Brain microvascular endothelial cell (primary cell): ENCODE measurements at regions not wholly inside any gene's neighbourhood (a gene's known extent, or its start where the extent isn't known, plus 50 kb on each side); places are given as distances from the start of the nearest gene placed in this dataset.
A peak's percentile ranks its signal among the peaks of the same experiment; 100 is the strongest.

ENCODE experiments used
- DNase-seq: peaks from one replicate; pipeline ENCODE4 v3.0.0-alpha.2; 2020
- H3K27ac ChIP-seq: fragments of 250-450 bp; sonication (Bioruptor Pico); 2 replicates; pipeline ENCODE4 v1.5.1; 2020; ENCODE audit warnings: mild to moderate bottlenecking, moderate library complexity
- H3K27me3 ChIP-seq: fragments of 250-450 bp; sonication (Bioruptor Pico); replicated peaks from 2 replicates; pipeline ENCODE4 v1.5.1; 2020; ENCODE audit warnings: mild to moderate bottlenecking
- H3K36me3 ChIP-seq: fragments of 250-450 bp; sonication (Bioruptor Pico); replicated peaks from 2 replicates; pipeline ENCODE4 v1.5.1; 2020; ENCODE audit warnings: mild to moderate bottlenecking
- H3K4me3 ChIP-seq: 2 replicates; pipeline ENCODE4 v1.5.1; 2011; ENCODE audit warnings: low read depth, mild to moderate bottlenecking, control low read depth, low read length, moderate library complexity
- in situ Hi-C: cut with HindIII; loops from 2 replicates; pipeline ENCODE4 v1.10.0; 2017; ENCODE audit warnings: low sequenced_read_pairs, low pct_ligation_motif_present
- TF ChIP-seq, protein P1 (sequence below): IDR thresholded peaks from 2 replicates; pipeline ENCODE4 v1.5.1; 2011; ENCODE audit warnings: low read depth, mild to moderate bottlenecking, moderate library complexity, low read length, control low read depth, inconsistent platforms; ENCODE audit errors: missing control alignments

DNA sequence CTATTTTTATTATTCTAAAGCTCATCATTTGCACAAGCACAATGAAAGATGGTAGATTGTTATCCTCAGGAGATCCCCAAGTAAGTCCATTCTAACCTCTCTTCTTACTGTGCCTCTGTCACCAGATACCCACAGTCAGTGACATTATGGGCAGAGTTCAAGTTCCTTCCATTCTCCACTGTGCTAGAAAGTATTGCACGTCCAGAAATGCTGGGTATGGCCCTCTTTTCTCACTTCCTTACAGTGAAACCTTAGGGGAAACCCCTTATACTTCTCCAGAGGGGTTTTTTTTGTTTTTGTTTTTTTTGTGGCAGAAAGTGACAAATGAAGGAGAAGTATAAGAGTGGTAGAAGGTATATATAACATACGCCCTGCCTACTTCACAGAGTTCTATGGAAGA lies 102.9 kb downstream of the DIO2 start:
- Histone ChIP-seq H3K36me3 (no peaks in the 10 kb centered on the region), H3K27me3 (no peaks in the 10 kb centered on the region), H3K27ac (no peak overlapping the region), H3K4me3 (no peak overlapping the region)
- in situ Hi-C loops, result no loop called here
- TF ChIP-seq, protein P1, sequence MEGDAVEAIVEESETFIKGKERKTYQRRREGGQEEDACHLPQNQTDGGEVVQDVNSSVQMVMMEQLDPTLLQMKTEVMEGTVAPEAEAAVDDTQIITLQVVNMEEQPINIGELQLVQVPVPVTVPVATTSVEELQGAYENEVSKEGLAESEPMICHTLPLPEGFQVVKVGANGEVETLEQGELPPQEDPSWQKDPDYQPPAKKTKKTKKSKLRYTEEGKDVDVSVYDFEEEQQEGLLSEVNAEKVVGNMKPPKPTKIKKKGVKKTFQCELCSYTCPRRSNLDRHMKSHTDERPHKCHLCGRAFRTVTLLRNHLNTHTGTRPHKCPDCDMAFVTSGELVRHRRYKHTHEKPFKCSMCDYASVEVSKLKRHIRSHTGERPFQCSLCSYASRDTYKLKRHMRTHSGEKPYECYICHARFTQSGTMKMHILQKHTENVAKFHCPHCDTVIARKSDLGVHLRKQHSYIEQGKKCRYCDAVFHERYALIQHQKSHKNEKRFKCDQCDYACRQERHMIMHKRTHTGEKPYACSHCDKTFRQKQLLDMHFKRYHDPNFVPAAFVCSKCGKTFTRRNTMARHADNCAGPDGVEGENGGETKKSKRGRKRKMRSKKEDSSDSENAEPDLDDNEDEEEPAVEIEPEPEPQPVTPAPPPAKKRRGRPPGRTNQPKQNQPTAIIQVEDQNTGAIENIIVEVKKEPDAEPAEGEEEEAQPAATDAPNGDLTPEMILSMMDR, result no peak
- DNase-seq, result no peak

GRCh38 chr14:80105488-80105994 lies 105.8 kb downstream of the DIO2 start:
- TF ChIP-seq, protein P1, result no peak
- in situ Hi-C loops, result no loop called here
- Histone ChIP-seq H3K4me3 (no peak overlapping the region), H3K36me3 (no peaks in the 10 kb centered on the region), H3K27ac (no peak overlapping the region), H3K27me3 (no peaks in the 10 kb centered on the region)
- no peak for DNase-seq

GRCh38 chr14:80101835-80102234 lies 109.5 kb downstream of the DIO2 start:
- TF ChIP-seq, protein P1, result no peak
- no peak overlapping the region for H3K27ac ChIP-seq

DNA sequence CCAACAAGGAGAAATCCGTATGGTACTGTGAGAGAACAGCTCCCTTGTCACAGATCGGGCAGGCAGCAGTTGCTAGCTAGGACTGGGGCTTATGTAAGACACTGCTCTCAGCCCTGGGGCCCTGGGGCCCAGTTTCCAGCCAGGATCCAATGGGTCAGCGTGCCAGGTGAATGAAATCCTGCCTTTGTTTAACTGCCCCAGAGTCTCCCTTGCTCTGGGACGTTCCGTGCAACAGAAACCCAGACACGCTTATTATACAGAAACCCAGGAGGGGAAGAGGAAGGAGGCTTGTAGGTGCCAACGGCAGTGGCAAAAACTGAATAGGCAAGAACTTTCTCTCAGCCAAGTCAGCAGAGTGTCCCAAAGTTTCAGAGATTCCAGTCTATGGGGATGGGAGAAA lies 110.6 kb downstream of the DIO2 start:
- Histone ChIP-seq H3K27me3 (no peaks in the 10 kb centered on the region), H3K27ac (no peak overlapping the region), H3K4me3 (no peak overlapping the region), H3K36me3 (no peaks in the 10 kb centered on the region)
- TF ChIP-seq, protein P1, result no peak
- in situ Hi-C loops, result no loop called here
- no peak for DNase-seq

More at GRCh38 chr14:80101835-80102234, 109.5 kb downstream of the DIO2 start:
- DNase-seq, result no peak
- Histone ChIP-seq H3K4me3 (no peak overlapping the region), H3K36me3 (no peaks in the 10 kb centered on the region), H3K27me3 (no peaks in the 10 kb centered on the region)
- in situ Hi-C loops, result no loop called here

- TF ChIP-seq, protein P1, result no peak
- Histone ChIP-seq H3K36me3 (no peaks in the 10 kb centered on the region), H3K4me3 (no peak overlapping the region), H3K27me3 (no peaks in the 10 kb centered on the region), H3K27ac (peak overlapping the region; percentile 54)
- DNase-seq, result peak; percentile 87
- in situ Hi-C loops, result no loop called here
Observed at GRCh38 chr14:80095623-80096022, 115.7 kb downstream of the DIO2 start.

DNA sequence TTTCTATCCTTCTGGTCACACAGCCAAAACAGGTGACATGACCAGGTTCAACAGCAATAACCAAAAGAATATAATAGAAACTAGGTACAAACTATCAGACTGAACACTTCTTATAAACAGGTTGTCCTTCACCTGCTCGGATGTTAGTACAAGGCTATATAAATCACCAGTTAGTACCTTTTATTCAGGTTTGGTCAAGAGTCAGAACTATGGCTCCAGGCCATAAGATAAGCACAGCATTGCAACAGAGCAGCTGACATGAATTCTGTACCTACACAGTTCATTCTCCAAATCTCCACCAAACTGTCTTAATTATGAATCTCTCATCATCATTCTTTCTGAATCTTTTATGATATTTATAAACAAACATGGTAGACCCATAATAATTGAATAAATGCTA lies 123.9 kb downstream of the DIO2 start:
- H3K36me3 ChIP-seq, result no peaks in the 10 kb centered on the region
- DNase-seq, result no peak
- in situ Hi-C loops, result no loop called here
- TF ChIP-seq, protein P1, result no peak
- H3K27ac ChIP-seq, result no peak overlapping the region
- H3K27me3 ChIP-seq, result no peaks in the 10 kb centered on the region
- no peak overlapping the region for H3K4me3 ChIP-seq
